ENCODE measurements at regions not wholly inside any gene's neighbourhood (a gene's known extent, or its start where the extent isn't known, plus 50 kb on each side); places are given as distances from the start of the nearest gene placed in this dataset.
"Not testable (repeated sequence)": the region's sequence is repeated elsewhere in the genome, so short reads cannot be mapped to it uniquely, and the experiment has no call there.

DNA sequence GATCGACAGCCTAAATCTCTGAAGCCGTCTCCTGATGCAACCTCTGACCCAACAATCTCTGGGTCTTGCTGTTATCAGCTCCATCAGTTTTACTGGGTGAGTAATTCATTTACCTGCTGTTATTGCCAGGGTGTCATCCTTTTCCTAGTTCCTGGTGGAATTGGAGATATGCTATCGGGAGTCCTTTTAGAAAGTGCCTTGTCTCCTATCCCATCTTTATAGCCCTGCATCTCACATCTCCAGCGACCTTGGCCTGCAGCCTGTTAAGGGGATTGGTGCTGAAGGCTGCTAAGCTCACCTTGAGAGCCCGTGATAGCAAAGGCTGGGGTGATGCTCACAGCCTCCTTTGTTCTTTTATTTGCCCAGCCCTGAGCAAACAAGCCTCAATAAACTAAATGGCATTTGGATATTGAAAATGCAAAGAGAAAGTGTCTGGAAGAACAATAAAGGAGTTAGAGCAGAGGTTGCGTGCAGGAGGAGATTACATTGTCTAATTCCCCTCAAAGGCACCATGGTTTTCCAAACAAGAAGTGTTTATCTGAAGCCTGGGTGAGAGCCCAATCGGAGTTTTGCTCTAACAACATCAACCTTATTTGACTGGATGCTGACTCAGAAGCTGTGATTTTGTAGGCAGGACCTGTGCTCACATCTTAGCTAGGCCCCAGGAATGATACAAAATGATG is 101.8 kb downstream of the RPLP1 start:
- DNase-seq: no peak

GRCh38 chr15:69555080-69555479 is 102.5 kb downstream of the RPLP1 start:
- no peak for DNase-seq

DNA sequence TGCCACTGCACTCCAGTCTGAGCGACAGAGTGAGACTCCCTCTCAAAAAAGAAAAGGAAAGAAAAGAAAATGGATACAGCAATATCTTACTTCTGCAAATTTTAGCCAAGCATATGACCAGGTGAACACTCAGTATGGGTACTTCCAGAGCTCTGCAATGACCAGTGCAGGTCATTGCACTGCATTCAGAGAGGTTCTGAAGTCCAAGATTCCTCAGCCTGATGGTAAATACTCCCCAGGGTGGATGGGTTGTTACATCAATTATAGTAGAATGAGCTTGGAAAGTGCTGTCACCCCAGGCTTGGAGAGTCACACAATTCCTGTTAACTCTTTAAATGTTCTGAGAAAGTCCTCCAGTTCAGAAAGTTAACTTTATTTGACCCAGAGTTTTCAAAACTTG is 103.7 kb downstream of the RPLP1 start:
- DNase-seq: no peak

GRCh38 chr15:69557020-69557706 is 104.5 kb downstream of the RPLP1 start:
- no peak for DNase-seq

- DNase-seq: no peak
Observed at GRCh38 chr15:69557707-69558409, 105.2 kb downstream of the RPLP1 start.

DNA sequence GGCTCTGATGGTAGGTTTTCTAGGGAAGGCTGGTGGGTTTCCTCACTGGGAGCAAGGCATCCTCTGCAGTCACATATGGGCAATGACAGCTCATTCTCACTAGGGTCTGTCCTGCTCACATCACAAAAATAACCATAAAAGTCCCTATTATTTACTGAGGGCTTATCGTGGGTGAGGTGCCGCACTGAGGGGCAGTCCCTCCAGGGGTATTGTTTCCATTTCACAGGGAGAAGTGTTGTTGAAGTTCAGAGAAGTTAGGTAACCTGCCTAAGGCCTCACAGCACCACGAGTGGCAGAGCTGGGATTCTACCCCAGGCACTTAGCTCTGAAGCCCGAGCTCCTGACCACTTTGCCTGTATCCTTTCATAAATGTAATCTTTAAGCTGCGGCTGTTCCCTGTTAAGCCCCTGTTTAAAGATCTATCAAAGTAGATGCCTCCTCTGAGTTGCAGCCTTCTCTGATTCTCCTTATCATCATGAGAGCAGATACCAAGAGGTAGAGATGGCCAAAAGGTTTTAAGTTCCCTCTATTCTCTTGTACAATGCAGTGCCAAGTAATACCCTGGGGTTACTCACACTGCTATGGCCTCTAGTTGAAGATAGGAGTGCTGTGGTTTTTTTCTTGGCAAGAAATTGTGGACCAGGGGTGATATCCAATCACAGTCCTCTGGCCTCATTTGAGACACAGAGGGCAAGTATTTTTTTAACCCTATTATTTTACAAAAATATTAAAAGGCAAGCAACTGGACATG is 107.0 kb downstream of the RPLP1 start:
- no peak for DNase-seq

- DNase-seq: no peak
Observed at GRCh38 chr15:69561071-69561784, 108.6 kb downstream of the RPLP1 start.

DNA sequence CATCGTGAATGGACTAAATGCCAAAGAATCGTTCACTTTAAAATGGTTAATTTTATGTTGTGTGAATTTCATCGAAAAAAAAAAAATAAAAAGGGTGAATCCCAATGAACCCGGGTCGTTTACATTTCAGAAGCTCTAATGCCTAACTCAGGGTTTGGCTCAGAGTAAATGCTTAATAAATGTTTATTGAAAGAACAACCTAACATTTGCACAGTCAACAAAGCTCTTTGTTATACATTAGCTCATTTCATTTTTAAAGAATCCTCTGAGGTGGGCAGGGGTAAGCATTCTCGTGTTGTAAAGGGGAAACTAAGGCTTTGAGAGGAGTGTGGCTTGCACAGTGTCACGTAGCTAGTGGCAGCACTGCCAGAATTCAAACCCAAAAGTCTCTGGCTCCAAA is 109.5 kb downstream of the RPLP1 start:
- DNase-seq: no peak

GRCh38 chr15:69562564-69562963 is 109.9 kb downstream of the RPLP1 start:
- no peak for DNase-seq

GRCh38 chr15:69565066-69565655 is 112.5 kb downstream of the RPLP1 start:
- DNase-seq: no peak

DNA sequence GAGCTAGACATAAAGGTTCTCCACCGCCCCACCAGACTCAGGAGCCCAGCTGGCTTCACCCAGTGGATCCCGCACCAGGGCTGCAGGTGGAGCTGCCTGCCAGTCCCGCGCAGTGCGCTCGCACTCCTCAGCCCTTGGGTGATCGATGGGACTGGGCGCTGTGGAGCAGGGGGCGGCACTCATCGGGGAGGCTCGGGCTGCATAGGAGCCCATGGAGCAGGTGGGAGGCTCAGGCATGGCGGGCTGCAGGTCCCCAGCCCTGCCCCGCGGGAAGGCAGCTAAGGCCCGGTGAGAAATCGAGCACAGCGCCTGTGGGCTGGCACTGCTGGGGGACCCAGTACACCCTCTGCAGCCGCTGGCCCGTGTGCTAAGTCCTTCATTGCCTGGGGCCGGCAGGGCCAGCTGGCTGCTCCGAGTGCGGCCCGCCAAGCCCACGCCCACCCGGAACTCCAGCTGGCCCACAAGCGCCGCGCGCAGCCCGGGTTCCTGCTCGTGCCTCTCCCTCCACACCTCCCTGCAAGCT is 114.7 kb downstream of the RPLP1 start:
- DNase-seq: not testable (repeated sequence)

DNA sequence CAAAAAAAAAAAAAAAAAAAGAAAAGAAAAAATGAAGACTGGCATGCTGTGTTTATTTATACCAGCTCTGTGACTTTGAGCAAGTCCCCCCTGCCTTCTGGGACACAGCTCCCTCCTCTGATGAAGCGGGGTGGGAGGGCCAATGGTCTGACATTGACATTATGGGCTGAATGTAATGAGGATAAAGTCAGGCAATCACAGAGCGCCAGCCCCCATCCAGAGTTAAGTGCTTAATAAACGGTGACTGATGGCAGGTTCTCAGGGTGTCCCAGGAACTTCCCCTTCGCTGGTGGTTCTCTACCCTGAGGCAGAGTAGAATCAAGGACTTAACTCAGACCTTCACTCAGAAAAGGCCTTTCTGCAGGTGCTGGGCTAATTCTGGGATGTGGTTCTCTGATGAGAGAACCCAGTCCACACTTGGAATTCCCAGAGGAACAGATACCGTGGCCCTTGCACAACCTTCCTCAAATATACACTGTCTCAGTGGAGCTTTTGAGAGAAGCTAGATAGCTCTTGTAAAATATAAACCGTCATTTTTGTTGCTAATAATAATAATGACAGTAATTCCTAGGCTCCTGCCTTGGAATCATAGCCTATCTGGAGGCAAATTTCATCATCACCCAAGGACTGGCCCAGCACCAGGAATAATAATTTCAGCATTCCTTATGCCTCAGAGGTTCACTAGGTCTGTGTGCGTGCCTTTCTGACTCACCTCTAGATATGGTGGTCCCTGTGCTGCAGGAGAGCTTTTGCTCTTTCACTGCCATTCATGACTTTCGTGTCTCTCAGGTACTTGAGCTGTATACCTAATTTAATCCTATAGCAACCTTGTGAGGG is 115.8 kb downstream of the RPLP1 start:
- DNase-seq: peak; percentile 3

DNA sequence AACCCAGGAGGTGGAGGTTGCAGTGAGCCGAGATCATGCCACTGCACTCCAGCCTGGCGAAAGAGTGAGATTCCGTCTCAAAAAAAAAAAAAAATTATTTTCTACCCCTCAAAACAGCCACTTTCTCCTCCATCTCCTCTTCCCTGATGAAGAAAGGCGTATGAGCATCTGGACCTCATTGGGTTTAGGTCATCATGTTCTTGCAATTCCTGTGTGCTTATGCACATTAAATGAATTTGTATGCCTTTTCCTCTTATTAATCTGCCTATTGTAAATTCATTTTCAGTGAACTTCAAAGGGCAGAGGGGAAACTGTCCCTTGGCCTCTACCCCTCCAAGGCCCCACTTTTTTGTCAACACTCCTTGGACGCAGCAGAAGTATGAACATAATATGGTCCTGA is 117.8 kb downstream of the RPLP1 start:
- no peak for DNase-seq

- no peak for DNase-seq
Observed at GRCh38 chr15:69570997-69571396, 118.4 kb downstream of the RPLP1 start.

DNA sequence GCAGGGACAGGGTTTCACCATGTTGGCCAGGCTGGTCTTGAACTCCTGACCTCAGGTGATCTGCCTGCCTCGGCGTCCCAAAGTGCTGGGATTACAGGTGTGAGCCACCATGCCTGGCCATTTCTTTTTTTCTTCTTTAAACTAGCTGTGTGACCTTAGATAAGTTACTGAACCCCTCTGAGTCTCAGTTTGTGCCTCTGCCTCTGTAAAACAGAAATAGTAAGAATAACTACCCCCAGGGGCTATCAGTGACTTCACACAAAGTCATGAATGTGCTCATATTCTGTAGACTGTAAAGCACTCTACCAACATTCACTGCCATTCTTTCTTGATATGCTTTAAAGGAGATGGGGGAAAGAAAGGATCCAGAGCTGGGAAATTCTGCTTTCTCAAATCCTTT is 120.7 kb downstream of the RPLP1 start:
- DNase-seq: not testable (repeated sequence)

DNA sequence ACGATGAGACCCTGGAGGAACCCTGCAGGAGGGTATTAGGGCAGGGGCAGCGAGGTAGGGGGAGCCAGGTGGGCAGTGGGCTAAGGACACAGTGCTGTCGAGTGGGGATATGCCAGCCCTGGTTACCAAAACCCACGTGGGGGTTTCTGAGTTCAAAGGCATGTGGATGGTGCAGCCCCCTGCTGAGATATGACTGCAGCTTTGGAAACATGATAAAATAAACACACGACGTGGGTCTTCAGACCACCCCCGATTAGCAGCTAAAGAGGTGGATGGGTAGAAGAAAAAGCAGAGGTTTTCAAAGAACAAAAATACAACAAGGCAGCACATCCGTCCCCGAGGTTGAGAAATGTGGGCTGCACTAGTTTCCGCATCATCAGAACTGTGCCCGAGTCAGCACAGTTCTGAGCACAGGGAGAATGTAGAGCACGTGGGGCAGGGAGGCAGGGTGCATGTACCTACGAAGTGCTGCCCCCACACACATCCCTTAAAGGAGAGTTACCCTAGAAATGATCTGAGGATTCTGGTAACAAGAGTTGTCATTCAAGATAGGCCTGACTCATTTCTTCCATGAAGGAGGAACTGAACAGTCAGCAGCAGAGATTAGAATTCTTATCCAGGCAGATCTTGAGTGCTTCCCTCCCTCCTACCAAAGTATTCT is 121.3 kb downstream of the RPLP1 start:
- peak; percentile 43 for DNase-seq

- DNase-seq: peak; percentile 39
Observed at GRCh38 chr15:69574506-69574905, 121.9 kb downstream of the RPLP1 start.

GRCh38 chr15:69575387-69575786 is 122.8 kb downstream of the RPLP1 start:
- DNase-seq: no peak

GRCh38 chr15:69576035-69576526 is 123.5 kb downstream of the RPLP1 start:
- DNase-seq: peak; percentile 73

DNA sequence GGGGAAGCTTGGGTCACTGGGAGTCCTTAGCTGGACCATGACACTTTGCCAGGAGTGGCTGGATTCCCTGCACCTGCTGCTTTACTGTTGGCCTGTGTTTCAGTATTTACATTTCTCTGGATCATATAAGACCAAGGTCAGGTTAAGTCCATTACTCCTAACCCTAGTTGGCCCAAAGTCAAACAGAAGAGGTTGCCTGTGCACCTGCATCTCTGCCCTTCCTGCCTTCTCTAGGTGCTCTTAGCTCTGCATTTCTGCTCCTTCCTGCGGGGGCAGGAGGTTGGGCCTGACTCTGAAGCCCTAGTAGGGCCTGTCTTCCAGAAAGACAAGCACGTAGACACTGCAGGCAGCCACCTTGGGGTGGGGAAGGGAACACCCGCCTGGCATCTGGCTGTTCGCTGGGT is 124.3 kb downstream of the RPLP1 start:
- DNase-seq: no peak
